ENCODE measurements at regions not wholly inside any gene's neighbourhood (a gene's known extent, or its start where the extent isn't known, plus 50 kb on each side); places are given as distances from the start of the nearest gene placed in this dataset.

GRCh38 chr13:108525827-108526226 lies 103.6 kb upstream of the MYO16 start:
- TF ChIP-seq POLR2A (IDR thresholded peaks at IDR 0.05; ENCODE audit: low read depth, low read length) (no peak), TAF1 (IDR thresholded peaks at IDR 0.05; ENCODE audit: low read depth, low read length) (no peak)
